Esophagus squamous epithelium (tissue), 4 donors: ENCODE measurements at regions not wholly inside any gene's neighbourhood (a gene's known extent, or its start where the extent isn't known, plus 50 kb on each side); places are given as distances from the start of the nearest gene placed in this dataset.

ENCODE experiments used
- CTCF ChIP-seq, 6 experiments: fragments of 450-650 bp in 4 of 6; fragments of 200-600 bp in 2 of 6; sonication (generic) in 2 of 6; IDR thresholded peaks; one replicate each; pipeline ENCODE4 v1.5.1; 2016 to 2019; ENCODE audit warnings: antibody characterized with exemption in 6 of 6, mild to moderate bottlenecking in 4 of 6, moderate library complexity in 4 of 6
- POLR2A ChIP-seq, 4 donors: fragments of 450-650 bp; IDR thresholded peaks; one replicate each; pipeline ENCODE4 v1.6.1; 2017; ENCODE audit warnings: antibody characterized with exemption in 4 of 4, mild to moderate bottlenecking in 4 of 4, moderate library complexity in 3 of 4

- no peak for TF ChIP-seq CTCF (IDR thresholded peaks at IDR 0.05)
- no peak for TF ChIP-seq POLR2A (IDR thresholded peaks at IDR 0.05)
Measured at GRCh38 chr13:76296751-76297150, 589.5 kb downstream of the KCTD12 start.
